Kidney capillary endothelial cell (primary cell): ENCODE measurements at regions not wholly inside any gene's neighbourhood (a gene's known extent, or its start where the extent isn't known, plus 50 kb on each side); places are given as distances from the start of the nearest gene placed in this dataset.
A peak's percentile ranks its signal among the peaks of the same experiment; 100 is the strongest.
"Not testable (repeated sequence)": the region's sequence is repeated elsewhere in the genome, so short reads cannot be mapped to it uniquely, and the experiment has no call there.

Experiments
- DNase-seq: peaks from one replicate; pipeline ENCODE4 v3.0.0-alpha.2; 2018; ENCODE audit warnings: low spot score

DNA sequence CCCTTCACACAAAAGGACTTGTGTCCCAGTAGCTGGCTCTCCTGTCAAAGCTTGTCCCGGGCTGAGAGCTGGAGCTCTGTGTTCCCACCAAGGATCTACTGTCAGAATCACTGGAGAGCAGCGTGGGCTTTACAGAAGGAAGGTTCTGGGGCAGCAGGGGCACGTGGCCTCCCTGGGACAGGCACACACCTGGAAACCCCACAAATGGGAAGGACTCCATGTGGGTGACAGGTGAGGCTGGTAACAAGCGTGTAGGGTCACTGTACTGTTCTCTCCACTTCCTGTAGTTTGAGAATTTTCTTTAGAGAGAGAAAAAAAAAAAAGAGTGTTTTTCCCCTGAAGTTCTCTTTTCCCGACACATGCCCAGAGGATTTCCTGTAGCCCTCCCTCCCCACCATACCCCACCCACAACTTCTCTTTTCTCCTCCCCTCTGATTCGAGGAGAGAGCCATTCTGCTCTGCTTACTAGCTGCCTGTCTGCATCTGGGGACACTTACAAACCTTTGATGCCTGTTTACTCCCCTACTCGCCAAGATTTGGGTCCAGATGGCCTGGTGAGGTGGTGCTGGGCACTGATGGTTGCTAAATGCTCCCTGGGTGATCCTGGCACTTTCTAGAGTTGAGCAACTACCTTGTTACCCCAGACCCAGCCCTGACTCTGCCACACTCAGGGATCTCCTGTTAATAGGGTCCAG lies 84.1 kb upstream of the SIRPA start:
- DNase-seq, result no peak

DNA sequence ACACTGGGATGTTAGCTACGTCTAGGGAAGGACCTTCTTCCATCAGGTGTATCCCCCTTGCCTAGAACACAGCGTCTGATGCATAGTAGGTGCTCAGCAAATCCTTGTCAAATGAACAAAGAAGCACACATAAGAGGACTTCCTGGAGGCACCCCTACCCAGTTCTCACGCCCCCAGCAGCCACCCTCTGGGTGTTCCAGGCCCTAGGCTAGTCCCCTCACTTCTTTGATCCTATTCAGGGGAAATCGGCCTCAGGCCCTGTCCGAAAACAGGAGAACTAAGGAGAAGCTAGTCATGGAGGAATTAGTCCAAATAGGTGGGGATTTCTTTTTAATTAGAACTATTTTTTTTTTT lies 84.7 kb upstream of the SIRPA start:
- no peak for DNase-seq

DNA sequence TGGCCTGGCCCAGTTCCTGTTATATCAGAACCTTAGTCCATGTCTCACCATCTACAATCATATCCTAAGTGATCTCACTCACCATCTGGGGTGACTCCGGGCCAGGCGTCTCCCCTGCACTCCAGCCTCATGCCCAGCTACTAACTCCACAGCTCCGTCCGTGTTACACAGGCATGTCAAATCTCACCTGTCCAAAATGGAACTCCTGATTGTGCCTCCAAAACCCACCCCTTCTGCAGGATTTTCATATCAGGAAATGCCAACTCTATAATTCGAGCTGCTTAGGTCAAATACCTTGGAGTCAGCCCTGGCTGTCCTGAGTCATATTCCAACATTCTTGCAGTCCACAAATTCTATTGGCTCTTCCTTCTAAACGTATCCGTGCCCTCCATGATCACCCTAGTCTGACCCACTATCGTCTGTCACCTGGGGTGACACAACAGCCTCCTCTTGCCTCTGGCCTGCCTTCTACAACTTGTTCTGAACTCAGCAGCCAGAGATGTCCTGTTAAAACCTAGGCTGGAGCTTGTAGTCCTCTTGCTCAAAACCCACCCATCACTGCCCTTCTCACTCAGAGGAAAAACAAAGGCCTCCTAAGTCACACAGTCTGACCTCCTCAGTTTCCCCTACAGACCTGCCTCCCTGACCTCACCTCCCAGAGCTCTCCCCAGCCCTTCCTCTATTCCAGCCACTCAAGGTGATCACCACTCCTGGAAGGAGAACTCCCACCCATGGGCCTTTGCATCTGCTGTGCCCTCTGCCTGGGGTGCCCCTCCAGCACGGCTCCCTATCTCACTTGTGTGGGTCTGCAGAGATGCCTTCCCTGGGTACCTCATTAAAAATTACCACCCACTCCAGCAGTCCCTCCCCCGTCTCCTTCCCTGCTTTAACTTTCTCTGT lies 85.3 kb upstream of the SIRPA start:
- DNase-seq, result peak; percentile 75

- DNase-seq, result peak; percentile 87
Measured at GRCh38 chr20:1809131-1809572, 86.1 kb upstream of the SIRPA start.

DNA sequence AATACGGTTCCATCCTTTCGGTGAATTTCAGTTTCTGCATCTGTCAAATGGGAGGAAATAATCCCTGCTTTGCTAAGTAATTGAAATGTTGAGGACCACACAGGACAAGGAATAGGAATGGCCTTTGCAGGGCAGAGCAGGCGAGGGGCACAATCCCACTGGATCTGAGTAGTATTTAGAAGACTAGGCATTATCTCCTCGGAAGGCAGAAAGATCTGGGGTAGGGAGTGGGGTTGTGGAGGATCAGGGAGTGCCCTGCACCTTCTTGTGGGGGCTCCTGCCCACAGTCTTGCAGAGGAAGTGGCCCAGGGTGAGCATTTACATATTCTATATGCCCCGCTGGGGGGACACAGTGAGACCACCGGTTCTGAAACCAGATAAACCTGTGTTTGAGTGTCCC lies 87.1 kb upstream of the SIRPA start:
- no peak for DNase-seq

GRCh38 chr20:1807394-1807793 lies 87.8 kb upstream of the SIRPA start:
- DNase-seq, result no peak

GRCh38 chr20:1806456-1806855 lies 88.8 kb upstream of the SIRPA start:
- no peak for DNase-seq

GRCh38 chr20:1805816-1806215 lies 89.4 kb upstream of the SIRPA start:
- DNase-seq, result no peak

GRCh38 chr20:1805161-1805581 lies 90.0 kb upstream of the SIRPA start:
- DNase-seq, result no peak

- DNase-seq, result no peak
Measured at GRCh38 chr20:1804554-1804956, 90.7 kb upstream of the SIRPA start.

DNA sequence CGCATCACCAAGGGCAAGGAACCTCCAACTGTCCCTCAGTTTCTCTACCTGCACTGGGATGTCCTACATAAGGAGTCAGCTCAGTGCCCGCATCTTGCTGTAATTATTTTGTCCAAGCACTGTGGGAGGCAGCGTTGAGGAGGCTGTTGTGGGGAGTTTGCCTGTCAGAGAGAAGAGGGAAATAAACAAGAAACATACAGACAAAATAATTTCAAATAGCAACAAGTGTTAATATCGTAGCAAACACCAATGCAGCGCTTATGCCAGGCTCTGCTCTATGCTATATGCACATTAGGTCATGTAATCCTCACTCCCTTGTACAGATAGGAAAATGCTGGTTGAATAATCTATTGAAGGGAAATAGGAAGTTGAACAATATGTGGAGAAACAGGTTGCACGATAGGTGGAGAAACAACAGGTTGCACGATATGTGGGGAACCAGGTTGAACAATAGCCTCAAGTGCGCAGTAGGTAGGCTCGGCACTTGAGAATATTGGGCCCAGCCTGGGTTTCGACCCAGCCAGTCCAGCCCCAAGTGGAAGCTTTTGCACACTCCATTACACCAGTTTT lies 91.2 kb upstream of the SIRPA start:
- DNase-seq, result no peak

DNA sequence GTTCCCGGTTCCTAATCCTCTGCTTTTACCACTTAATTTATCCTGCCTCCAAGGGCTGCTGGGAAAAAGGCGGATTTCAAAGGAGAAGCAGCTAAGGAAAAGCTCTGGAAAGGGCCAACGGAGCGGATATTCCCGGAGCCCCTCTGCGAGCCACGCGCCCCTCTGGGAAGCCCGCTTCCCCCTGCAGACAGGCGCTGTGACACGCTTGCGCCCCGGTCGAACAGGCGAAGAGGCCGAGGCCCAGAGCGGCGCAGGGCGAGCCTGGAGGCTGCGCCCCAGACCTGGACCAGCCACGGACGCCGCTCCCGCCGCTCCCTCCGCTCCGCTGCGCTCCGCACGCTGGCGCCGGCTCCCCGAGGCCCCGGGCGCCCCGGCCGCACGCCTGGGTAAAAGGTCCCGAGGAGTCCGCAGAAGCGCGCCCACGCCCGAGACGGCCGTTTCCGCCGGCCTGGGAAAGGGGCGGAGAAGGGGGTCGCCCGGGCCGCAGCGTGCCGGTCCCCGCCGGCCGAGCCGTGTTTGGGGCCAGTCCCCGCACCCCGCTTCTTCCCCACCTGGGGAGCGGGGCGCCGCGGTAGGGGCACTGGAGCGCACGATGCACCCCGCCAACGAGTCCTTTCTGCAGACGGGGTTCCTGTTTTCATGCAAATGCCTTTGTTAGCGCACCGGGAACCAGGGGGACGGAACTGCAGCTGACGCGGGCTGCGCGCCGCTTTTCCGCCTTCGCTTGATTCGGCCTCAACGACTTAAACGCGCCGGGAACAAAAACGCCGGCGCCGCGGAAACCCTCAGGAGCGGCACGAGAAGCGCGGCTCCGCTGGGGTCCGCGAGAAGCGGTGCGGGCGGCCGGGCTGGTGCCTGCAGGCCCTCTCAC lies 91.9 kb upstream of the SIRPA start:
- peak; percentile 73 for DNase-seq

- DNase-seq, result peak; percentile 67
Measured at GRCh38 chr20:1802385-1803060, 92.7 kb upstream of the SIRPA start.

GRCh38 chr20:1801929-1802306 lies 93.3 kb upstream of the SIRPA start:
- DNase-seq, result no peak

DNA sequence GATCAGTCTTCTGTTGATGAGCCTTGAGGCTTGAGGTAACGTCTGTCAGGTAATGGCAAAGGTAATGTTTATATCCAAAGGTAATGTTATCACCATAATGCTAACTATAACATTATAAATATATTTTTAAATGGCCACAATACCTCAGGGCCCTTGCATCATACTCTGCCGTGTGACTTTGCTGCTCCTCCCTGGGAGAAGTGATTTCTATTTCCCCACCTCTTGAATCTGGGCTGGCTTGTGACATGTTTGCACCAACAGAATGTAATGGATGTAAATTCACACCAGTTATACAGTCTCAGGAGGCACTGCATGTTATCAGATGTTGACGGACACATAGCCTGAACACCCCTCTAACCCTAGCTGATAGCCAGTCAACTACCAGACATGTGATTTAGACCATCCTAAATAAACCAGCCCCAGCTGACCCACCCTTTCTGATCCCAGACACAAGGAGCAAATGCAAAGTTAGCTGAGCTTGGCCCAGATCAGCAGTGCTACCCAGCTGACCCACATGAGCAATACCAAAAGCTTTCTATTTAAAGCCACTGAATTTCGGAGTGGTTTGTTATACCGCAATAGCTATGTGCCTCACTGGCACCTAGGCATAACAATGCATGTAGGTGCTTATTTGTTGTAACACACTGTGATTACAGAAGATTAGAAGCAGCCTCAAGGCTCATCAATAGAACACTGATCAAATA lies 93.8 kb upstream of the SIRPA start:
- DNase-seq, result no peak

- DNase-seq, result no peak
Measured at GRCh38 chr20:1800777-1801176, 94.4 kb upstream of the SIRPA start.

DNA sequence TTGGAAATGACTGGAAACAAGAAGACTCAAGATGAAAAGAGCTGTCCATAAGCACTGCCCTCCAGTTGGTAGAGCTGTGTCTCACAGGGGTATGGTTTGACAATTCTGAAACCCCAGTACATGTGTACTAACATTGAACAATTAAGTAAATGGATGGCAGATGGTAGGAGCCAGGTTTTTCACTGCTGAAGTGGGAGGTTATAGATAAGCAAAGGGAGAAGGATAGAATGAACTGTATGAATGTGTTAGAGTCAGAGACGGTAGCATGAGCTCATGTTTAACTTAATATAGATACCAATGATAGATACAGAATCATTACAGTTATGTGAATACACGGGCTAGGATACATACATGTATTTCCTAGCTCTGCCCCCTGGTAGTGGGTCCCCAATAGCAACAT lies 95.0 kb upstream of the SIRPA start:
- DNase-seq, result no peak

DNA sequence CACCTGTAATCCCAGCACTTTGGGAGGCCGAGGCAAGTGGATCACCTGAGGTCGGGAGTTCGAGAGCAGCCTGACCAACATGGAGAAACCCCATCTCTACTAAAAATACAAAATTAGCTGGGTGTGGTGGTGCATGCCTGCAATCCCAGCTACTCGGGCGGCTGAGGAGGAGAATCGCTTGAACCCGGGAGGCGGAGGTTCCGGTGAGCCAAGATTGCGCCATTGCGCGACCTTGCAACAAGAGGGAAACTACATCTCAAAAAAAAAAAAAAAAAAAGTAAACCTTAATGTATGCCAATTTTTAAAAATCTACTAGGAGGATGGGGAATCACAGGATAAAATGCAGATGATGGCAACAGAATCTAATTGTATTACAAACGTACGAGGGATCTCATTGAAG lies 95.5 kb upstream of the SIRPA start:
- DNase-seq, result not testable (repeated sequence)

GRCh38 chr20:1798982-1799381 lies 96.2 kb upstream of the SIRPA start:
- DNase-seq, result no peak

DNA sequence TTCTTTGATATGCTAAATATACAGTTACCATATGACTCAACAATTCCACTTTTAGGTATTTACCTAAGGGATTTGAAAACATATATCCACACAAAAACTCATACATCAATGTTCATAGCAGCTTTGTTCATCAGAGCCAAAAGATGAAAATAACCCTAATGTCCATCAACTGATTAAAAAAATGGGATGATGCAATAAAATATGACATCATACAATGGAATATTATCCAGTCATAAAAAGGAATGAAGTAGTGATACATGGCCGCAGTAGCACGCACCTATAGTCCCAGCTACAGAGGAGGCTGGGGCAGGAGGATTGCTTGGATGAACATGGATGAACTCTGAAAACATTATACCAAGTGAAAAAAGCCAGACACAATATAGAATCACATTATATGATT lies 101.4 kb upstream of the SIRPA start:
- no peak for DNase-seq

- no peak for DNase-seq
Measured at GRCh38 chr20:1792274-1792673, 102.9 kb upstream of the SIRPA start.
